ENCODE measurements at regions not wholly inside any gene's neighbourhood (a gene's known extent, or its start where the extent isn't known, plus 50 kb on each side); places are given as distances from the start of the nearest gene placed in this dataset.

GRCh38 chr19:30969591-30969990, 379.6 kb downstream of the TSHZ3 start:
- Histone ChIP-seq H3K27me3 (no peaks in the 10 kb centered on the region), H3K9me3 (no peaks in the 10 kb centered on the region), H3K4me3 (no peak overlapping the region), H3K27ac (no peak overlapping the region), H3K36me3 (no peaks in the 10 kb centered on the region), H3K4me1 (no peaks in the 10 kb centered on the region)
- no peak for DNase-seq (ENCODE audit: low spot score)
- no peak for TF ChIP-seq CTCF (IDR thresholded peaks at IDR 0.05)

GRCh38 chr19:30968841-30969399, 380.3 kb downstream of the TSHZ3 start:
- Histone ChIP-seq H3K4me1 (no peaks in the 10 kb centered on the region), H3K27ac (no peak overlapping the region), H3K4me3 (no peak overlapping the region), H3K27me3 (no peaks in the 10 kb centered on the region), H3K36me3 (no peaks in the 10 kb centered on the region), H3K9me3 (no peaks in the 10 kb centered on the region)
- no peak for TF ChIP-seq CTCF (IDR thresholded peaks at IDR 0.05)
- DNase-seq (ENCODE audit: low spot score) = no peak

GRCh38 chr19:30968210-30968609, 381.0 kb downstream of the TSHZ3 start:
- H3K27me3 ChIP-seq = no peaks in the 10 kb centered on the region
- no peak for DNase-seq (ENCODE audit: low spot score)
- H3K4me3 ChIP-seq = no peak overlapping the region
- no peaks in the 10 kb centered on the region for H3K4me1 ChIP-seq
- H3K27ac ChIP-seq = no peak overlapping the region
- H3K36me3 ChIP-seq = no peaks in the 10 kb centered on the region
- no peak for TF ChIP-seq CTCF (IDR thresholded peaks at IDR 0.05)
- H3K9me3 ChIP-seq = no peaks in the 10 kb centered on the region

- DNase-seq (ENCODE audit: low spot score) = no peak
- Histone ChIP-seq H3K27me3 (no peaks in the 10 kb centered on the region), H3K27ac (no peak overlapping the region), H3K9me3 (no peaks in the 10 kb centered on the region), H3K36me3 (no peaks in the 10 kb centered on the region), H3K4me1 (no peaks in the 10 kb centered on the region), H3K4me3 (no peak overlapping the region)
- no peak for TF ChIP-seq CTCF (IDR thresholded peaks at IDR 0.05)
Measured at GRCh38 chr19:30966486-30966885, 382.8 kb downstream of the TSHZ3 start.

GRCh38 chr19:30959011-30959410, 390.2 kb downstream of the TSHZ3 start:
- no peak for DNase-seq (ENCODE audit: low spot score)
- H3K4me3 ChIP-seq = no peak overlapping the region
- H3K27me3 ChIP-seq = no peaks in the 10 kb centered on the region
- no peaks in the 10 kb centered on the region for H3K4me1 ChIP-seq
- no peaks in the 10 kb centered on the region for H3K9me3 ChIP-seq
- H3K36me3 ChIP-seq = no peaks in the 10 kb centered on the region
- TF ChIP-seq CTCF (IDR thresholded peaks at IDR 0.05) = no peak
- no peak overlapping the region for H3K27ac ChIP-seq

Measured in right atrium auricular region (tissue), 2 donors.